ENCODE measurements at regions not wholly inside any gene's neighbourhood (a gene's known extent, or its start where the extent isn't known, plus 50 kb on each side); places are given as distances from the start of the nearest gene placed in this dataset.

GRCh38 chr18:45399643-45400042 lies 215.6 kb upstream of the SLC14A2 start:
- Histone ChIP-seq H3K9me3 (ENCODE audit: control extremely low read depth in 1 of 3, control insufficient read depth in 2 of 3, insufficient read depth in 1 of 3, low read length in 2 of 3) (no peaks in the 10 kb centered on the region), H2AFZ (ENCODE audit: insufficient read depth, low read depth, low read length, poor library complexity, severe bottlenecking) (no peak overlapping the region), H3K9ac (ENCODE audit: low read length) (no peak overlapping the region), H3K4me2 (replicated peaks; ENCODE audit: low read depth, low read length, poor library complexity, severe bottlenecking) (no peak overlapping the region), H3K4me1 (ENCODE audit: control insufficient read depth in 2 of 2, insufficient read depth in 2 of 2, low read length in 2 of 2) (no peaks in the 10 kb centered on the region), H3K27ac (ENCODE audit: low read length in 2 of 2) (no peak overlapping the region), H3K4me3 (ENCODE audit: control extremely low read depth in 1 of 5, extremely low read depth in 1 of 5, insufficient read depth in 1 of 5, low read depth in 2 of 5, low read length in 4 of 5) (no peak overlapping the region), H3K36me3 (replicated peaks in 1 of 2; ENCODE audit: control extremely low read depth in 1 of 2, control insufficient read depth in 1 of 2, extremely low read depth in 1 of 2, insufficient read depth in 2 of 2, low read length in 1 of 2) (no peaks in the 10 kb centered on the region), H4K20me1 (ENCODE audit: control insufficient read depth, insufficient read depth, low read length, poor library complexity, severe bottlenecking) (no peaks in the 10 kb centered on the region), H3K27me3 (replicated peaks in 1 of 4; ENCODE audit: control extremely low read depth in 1 of 4, control insufficient read depth in 3 of 4, insufficient read depth in 4 of 4, low read length in 3 of 4) (peaks cover 0 to 4% (median 2%) of the 10 kb centered on the region in 4 experiments), H3K79me2 (ENCODE audit: control insufficient read depth, insufficient read depth, low read length) (no peaks in the 10 kb centered on the region)
- TF ChIP-seq EZH2 (IDR thresholded peaks at IDR 0.05; ENCODE audit: borderline replicate concordance, insufficient read depth, low read depth, low read length, poor library complexity, severe bottlenecking): no peak
- no peak for TF ChIP-seq CTCF (IDR thresholded peaks at IDR 0.05)
- 0% methylated on average over 1 of the region's 1 CpG for WGBS (ENCODE audit: insufficient coverage)
- H3K4me3 Mint-ChIP-seq: no peak overlapping the region
- intact Hi-C loops (cut with micrococcal nuclease): no loop called here
- no peaks in the 10 kb centered on the region for H3K9me3 Mint-ChIP-seq (ENCODE audit: insufficient read depth)
- DNase-seq (no peak), ATAC-seq (ENCODE audit: low read depth) (no peak)
- ChIA-PET POLR2A (no interaction called here), CTCF (interaction anchor here (1.3 kb wide), 1 partner anchor 15 kb away, joined by 4 read pairs; no protein-coding TSS in a partner anchor)
- no peaks in the 10 kb centered on the region for H3K4me1 Mint-ChIP-seq
- H3K27me3 Mint-ChIP-seq: peaks cover 32% of the 10 kb centered on the region
- H3K27ac Mint-ChIP-seq: no peak overlapping the region

GRCh38 chr18:45402485-45403056 lies 212.7 kb upstream of the SLC14A2 start:
- TF ChIP-seq CTCF (IDR thresholded peaks at IDR 0.05) (no peak), EZH2 (IDR thresholded peaks at IDR 0.05; ENCODE audit: borderline replicate concordance, insufficient read depth, low read depth, low read length, poor library complexity, severe bottlenecking) (no peak)
- ChIA-PET POLR2A (no interaction called here), CTCF (no interaction called here)
- Histone ChIP-seq H4K20me1 (ENCODE audit: control insufficient read depth, insufficient read depth, low read length, poor library complexity, severe bottlenecking) (no peaks in the 10 kb centered on the region), H3K36me3 (replicated peaks in 1 of 2; ENCODE audit: control extremely low read depth in 1 of 2, control insufficient read depth in 1 of 2, extremely low read depth in 1 of 2, insufficient read depth in 2 of 2, low read length in 1 of 2) (no peaks in the 10 kb centered on the region), H3K27ac (ENCODE audit: low read length in 2 of 2) (no peak overlapping the region), H3K9ac (ENCODE audit: low read length) (no peak overlapping the region), H3K4me3 (ENCODE audit: control extremely low read depth in 1 of 5, extremely low read depth in 1 of 5, insufficient read depth in 1 of 5, low read depth in 2 of 5, low read length in 4 of 5) (no peak overlapping the region), H2AFZ (ENCODE audit: insufficient read depth, low read depth, low read length, poor library complexity, severe bottlenecking) (no peak overlapping the region), H3K4me1 (ENCODE audit: control insufficient read depth in 2 of 2, insufficient read depth in 2 of 2, low read length in 2 of 2) (no peaks in the 10 kb centered on the region), H3K79me2 (ENCODE audit: control insufficient read depth, insufficient read depth, low read length) (no peaks in the 10 kb centered on the region), H3K27me3 (replicated peaks in 1 of 4; ENCODE audit: control extremely low read depth in 1 of 4, control insufficient read depth in 3 of 4, insufficient read depth in 4 of 4, low read length in 3 of 4) (no peaks in the 10 kb centered on the region), H3K9me3 (ENCODE audit: control extremely low read depth in 1 of 3, control insufficient read depth in 2 of 3, insufficient read depth in 1 of 3, low read length in 2 of 3) (no peaks in the 10 kb centered on the region), H3K4me2 (replicated peaks; ENCODE audit: low read depth, low read length, poor library complexity, severe bottlenecking) (no peak overlapping the region)
- Mint-ChIP-seq H3K4me3 (no peak overlapping the region), H3K27ac (no peak overlapping the region), H3K4me1 (no peaks in the 10 kb centered on the region), H3K9me3 (ENCODE audit: insufficient read depth) (no peaks in the 10 kb centered on the region), H3K27me3 (peaks cover 25% of the 10 kb centered on the region)
- no peak for ATAC-seq (ENCODE audit: low read depth)
- WGBS (ENCODE audit: insufficient coverage): no CpG with 5 or more reads among the region's 2 CpGs
- no peak for DNase-seq
- intact Hi-C loops (cut with micrococcal nuclease): no loop called here
